GM12864 (cell line): ENCODE measurements at regions not wholly inside any gene's neighbourhood (a gene's known extent, or its start where the extent isn't known, plus 50 kb on each side); places are given as distances from the start of the nearest gene placed in this dataset.

Experiments used
- DNase-seq: peaks from one replicate; pipeline ENCODE4 v3.0.0-alpha.2; 2011; ENCODE audit warnings: low read depth
- H3K4me3 ChIP-seq: 2 replicates; pipeline ENCODE4 v1.5.1; 2011; ENCODE audit warnings: mild to moderate bottlenecking, low read depth, low read length, control low read depth
- CTCF ChIP-seq: IDR thresholded peaks from 2 replicates; pipeline ENCODE4 v1.5.1; 2011; ENCODE audit warnings: low read depth, mild to moderate bottlenecking, moderate library complexity, low read length, control low read depth, inconsistent platforms; ENCODE audit errors: missing control alignments

DNA sequence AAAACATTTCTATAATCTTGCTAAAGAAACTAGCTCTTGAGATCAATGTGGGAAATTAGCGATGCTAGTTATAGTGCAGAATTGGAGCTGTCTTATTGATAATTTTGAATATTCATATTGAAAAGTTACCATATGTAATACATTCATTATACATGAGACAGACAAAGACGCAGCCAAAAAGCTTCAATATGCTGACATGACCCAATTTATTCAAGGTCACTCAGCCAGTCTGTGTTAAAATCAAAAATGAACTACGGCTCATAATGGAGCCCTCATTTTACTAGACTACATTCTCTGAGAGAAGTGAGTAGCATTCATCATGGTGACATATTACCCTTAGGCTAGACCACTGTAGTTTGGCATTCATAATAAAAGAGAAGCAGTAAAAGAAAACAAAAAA lies 107.3 kb upstream of the GABRG2 start:
- no peak for TF ChIP-seq CTCF
- no peak for DNase-seq
- H3K4me3 ChIP-seq: no peak overlapping the region

- DNase-seq: no peak
- no peak overlapping the region for H3K4me3 ChIP-seq
- peak; percentile 37 for TF ChIP-seq CTCF
Measured at GRCh38 chr5:161966564-161966963, 101.0 kb upstream of the GABRG2 start.

DNA sequence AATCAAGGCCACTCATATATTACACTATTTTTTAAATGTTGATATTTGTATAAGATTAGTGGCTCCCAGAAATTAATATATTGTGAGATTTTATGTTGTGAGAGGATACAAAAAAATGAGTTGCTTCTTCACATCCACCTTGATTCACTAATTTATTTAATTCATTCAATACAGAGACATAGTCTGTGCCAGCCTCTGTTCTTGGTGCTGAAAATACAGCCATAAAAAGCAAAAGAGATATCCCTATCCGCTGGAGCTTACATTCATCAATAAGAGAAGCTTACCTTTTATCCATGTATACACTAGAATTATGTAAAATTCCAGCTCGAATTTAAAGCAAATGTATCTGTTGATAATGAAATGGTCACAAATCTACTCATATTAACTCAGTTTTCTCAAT lies 92.2 kb upstream of the GABRG2 start:
- no peak for TF ChIP-seq CTCF
- no peak for DNase-seq
- no peak overlapping the region for H3K4me3 ChIP-seq

GRCh38 chr5:161988077-161988476 lies 79.5 kb upstream of the GABRG2 start:
- H3K4me3 ChIP-seq: no peak overlapping the region
- TF ChIP-seq CTCF: no peak
- DNase-seq: no peak
